Ovary (tissue), 3 donors: ENCODE measurements at regions not wholly inside any gene's neighbourhood (a gene's known extent, or its start where the extent isn't known, plus 50 kb on each side); places are given as distances from the start of the nearest gene placed in this dataset.

ENCODE experiments used
- EP300 ChIP-seq: sonication (generic); formaldehyde crosslinking; IDR thresholded peaks from one replicate; pipeline ENCODE4 v1.6.1; 2017; ENCODE audit warnings: antibody characterized with exemption
- POLR2A ChIP-seq: fragments of 450-650 bp; IDR thresholded peaks from one replicate; pipeline ENCODE4 v1.6.1; 2017; ENCODE audit warnings: antibody characterized with exemption, mild to moderate bottlenecking, moderate library complexity
- TF ChIP-seq, protein P1 (sequence below), 3 donors: fragments of 450-650 bp in 2 of 3; fragments of 200-600 bp in 1 of 3; IDR thresholded peaks; one replicate each; pipeline versions ENCODE4 v1.5.1 to v1.8.0; 2016 to 2022; ENCODE audit warnings: antibody characterized with exemption in 3 of 3, mild to moderate bottlenecking in 1 of 3
- donor health status: DM: no; HTN: no; CAD: no.

GRCh38 chr12:77116277-77116676 lies 50.9 kb upstream of the E2F7 start:
- TF ChIP-seq POLR2A (no peak), EP300 (no peak)
- TF ChIP-seq, protein P1, sequence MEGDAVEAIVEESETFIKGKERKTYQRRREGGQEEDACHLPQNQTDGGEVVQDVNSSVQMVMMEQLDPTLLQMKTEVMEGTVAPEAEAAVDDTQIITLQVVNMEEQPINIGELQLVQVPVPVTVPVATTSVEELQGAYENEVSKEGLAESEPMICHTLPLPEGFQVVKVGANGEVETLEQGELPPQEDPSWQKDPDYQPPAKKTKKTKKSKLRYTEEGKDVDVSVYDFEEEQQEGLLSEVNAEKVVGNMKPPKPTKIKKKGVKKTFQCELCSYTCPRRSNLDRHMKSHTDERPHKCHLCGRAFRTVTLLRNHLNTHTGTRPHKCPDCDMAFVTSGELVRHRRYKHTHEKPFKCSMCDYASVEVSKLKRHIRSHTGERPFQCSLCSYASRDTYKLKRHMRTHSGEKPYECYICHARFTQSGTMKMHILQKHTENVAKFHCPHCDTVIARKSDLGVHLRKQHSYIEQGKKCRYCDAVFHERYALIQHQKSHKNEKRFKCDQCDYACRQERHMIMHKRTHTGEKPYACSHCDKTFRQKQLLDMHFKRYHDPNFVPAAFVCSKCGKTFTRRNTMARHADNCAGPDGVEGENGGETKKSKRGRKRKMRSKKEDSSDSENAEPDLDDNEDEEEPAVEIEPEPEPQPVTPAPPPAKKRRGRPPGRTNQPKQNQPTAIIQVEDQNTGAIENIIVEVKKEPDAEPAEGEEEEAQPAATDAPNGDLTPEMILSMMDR (IDR thresholded peaks at IDR 0.05) = no peak
